DND-41 (cell line): ENCODE measurements at regions not wholly inside any gene's neighbourhood (a gene's known extent, or its start where the extent isn't known, plus 50 kb on each side); places are given as distances from the start of the nearest gene placed in this dataset.
"Not testable (repeated sequence)": the region's sequence is repeated elsewhere in the genome, so short reads cannot be mapped to it uniquely, and the experiment has no call there.

Experiments
- ATAC-seq: fragments of 200-7000 bp; cut with Tn5 transposase; 3 replicates; pipeline ENCODE4 v1.9.1; 2021; ENCODE audit warnings: low read depth; ENCODE audit not compliant: insufficient read depth
- DNase-seq: peaks from one replicate; pipeline ENCODE4 v3.0.0-alpha.2; 2020
- H2AFZ ChIP-seq: 2 replicates; pipeline ENCODE4 v1.6.0; 2012; ENCODE audit warnings: low read depth, low read length
- H3K27ac ChIP-seq: 2 replicates; pipeline ENCODE4 v1.5.1; 2012; ENCODE audit warnings: low read length, inconsistent platforms
- H3K27me3 ChIP-seq: fragments of 200-600 bp; sonication (generic); 2 replicates; pipeline ENCODE4 v1.6.0; 2012; ENCODE audit warnings: low read length, mild to moderate bottlenecking, inconsistent platforms; ENCODE audit not compliant: insufficient read depth, poor library complexity
- H3K36me3 ChIP-seq: 2 replicates; pipeline ENCODE4 v1.5.1; 2012; ENCODE audit warnings: low read length, inconsistent platforms; ENCODE audit not compliant: insufficient read depth
- H3K4me1 ChIP-seq: 2 replicates; pipeline ENCODE4 v1.5.1; 2012; ENCODE audit warnings: mild to moderate bottlenecking, low read length; ENCODE audit not compliant: insufficient read depth
- H3K4me2 ChIP-seq: 2 replicates; pipeline ENCODE4 v1.6.0; 2012; ENCODE audit warnings: mild to moderate bottlenecking, moderate library complexity, low read length, inconsistent platforms; ENCODE audit not compliant: insufficient read depth
- H3K4me3 ChIP-seq, 2 experiments: fragments of 200-600 bp in 1 of 2; shearing (Covaris generic) in 1 of 2; 2 replicates each; pipeline ENCODE4 v1.5.1; 2012 to 2016; ENCODE audit warnings: inconsistent platforms in 2 of 2, low read length in 2 of 2, mild to moderate bottlenecking in 2 of 2, low read depth in 1 of 2, moderate library complexity in 1 of 2
- H3K79me2 ChIP-seq: 2 replicates; pipeline ENCODE4 v1.6.0; 2012; ENCODE audit warnings: low read length, inconsistent platforms; ENCODE audit not compliant: insufficient read depth
- H3K9ac ChIP-seq: 2 replicates; pipeline ENCODE4 v1.6.0; 2012; ENCODE audit warnings: low read depth, mild to moderate bottlenecking, inconsistent platforms, low read length, moderate library complexity
- H3K9me3 ChIP-seq: 2 replicates; pipeline ENCODE4 v1.5.1; 2012; ENCODE audit warnings: low read length, moderate library complexity, mild to moderate bottlenecking, inconsistent platforms; ENCODE audit not compliant: insufficient read depth, severe bottlenecking
- H4K20me1 ChIP-seq: 2 replicates; pipeline ENCODE4 v1.6.0; 2012; ENCODE audit warnings: low read length; ENCODE audit not compliant: insufficient read depth
- CTCF ChIP-seq: IDR thresholded peaks from 2 replicates; pipeline ENCODE4 v1.5.1; 2012; ENCODE audit warnings: borderline replicate concordance, low read length, moderate library complexity, mild to moderate bottlenecking; ENCODE audit not compliant: poor library complexity, severe bottlenecking; ENCODE audit errors: extremely low read depth
- EZH2 ChIP-seq: IDR thresholded peaks from 3 replicates; pipeline ENCODE4 v1.6.1; 2012; ENCODE audit warnings: borderline replicate concordance, low read depth, mild to moderate bottlenecking, moderate library complexity, low read length, inconsistent platforms; ENCODE audit not compliant: severe bottlenecking

- not testable (repeated sequence) for H3K9ac ChIP-seq, H3K27ac ChIP-seq, H3K79me2 ChIP-seq, H3K4me2 ChIP-seq, H3K36me3 ChIP-seq, DNase-seq, H3K9me3 ChIP-seq, H3K4me1 ChIP-seq, H3K27me3 ChIP-seq, H3K4me3 ChIP-seq, H4K20me1 ChIP-seq, H2AFZ ChIP-seq, ATAC-seq
These were observed 70.2 kb downstream of the ZNF726 start for GRCh38 chr19:23984911-23985310.

DNA sequence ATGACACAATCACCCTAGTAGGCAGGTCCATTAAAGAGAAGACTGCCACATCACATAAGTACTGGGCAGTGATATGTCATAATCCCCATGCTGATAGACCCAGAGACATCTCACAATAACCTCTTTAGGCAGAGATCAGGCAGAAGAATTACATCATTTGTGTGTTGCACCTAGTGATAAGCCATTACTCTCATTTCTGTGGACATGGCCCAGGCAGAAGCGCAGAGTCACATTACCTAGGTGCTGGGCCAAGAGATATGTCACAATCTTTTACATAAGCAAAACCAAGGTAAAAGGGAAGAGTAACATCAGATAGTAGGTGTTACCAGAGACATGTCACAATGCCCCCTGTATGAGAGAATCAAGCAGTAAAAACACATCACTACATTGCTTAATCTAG is 71.9 kb downstream of the ZNF726 start:
- H2AFZ ChIP-seq = no peak overlapping the region
- peaks cover 9% of the 10 kb centered on the region for H3K9me3 ChIP-seq
- H4K20me1 ChIP-seq = no peaks in the 10 kb centered on the region
- H3K4me2 ChIP-seq = no peak overlapping the region
- peaks cover 9% of the 10 kb centered on the region for H3K4me1 ChIP-seq
- no peaks in the 10 kb centered on the region for H3K79me2 ChIP-seq
- DNase-seq = no peak
- H3K9ac ChIP-seq = no peak overlapping the region
- no peaks in the 10 kb centered on the region for H3K36me3 ChIP-seq
- ATAC-seq = no peak
- H3K27ac ChIP-seq = no peak overlapping the region
- H3K4me3 ChIP-seq = no peak overlapping the region
- TF ChIP-seq EZH2 (no peak), CTCF (no peak)
- no peaks in the 10 kb centered on the region for H3K27me3 ChIP-seq

DNA sequence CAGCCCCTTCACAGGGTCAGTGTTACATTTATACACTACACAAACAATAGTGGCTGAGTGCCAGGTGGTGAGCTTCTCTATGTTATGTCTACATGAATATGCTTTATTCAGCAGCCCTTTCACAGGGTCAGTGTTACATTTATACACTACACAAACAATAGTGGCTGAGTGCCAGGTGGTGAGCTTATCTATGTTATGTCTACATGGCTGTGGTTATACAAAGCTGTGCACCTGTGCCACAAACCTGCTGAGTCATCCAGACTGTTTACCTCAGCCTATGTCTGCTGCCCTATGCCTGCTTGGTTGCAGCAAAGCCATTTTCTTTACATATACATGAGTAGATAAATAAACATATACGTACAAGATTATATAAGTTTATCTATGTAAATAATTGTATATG is 76.5 kb downstream of the ZNF726 start:
- Histone ChIP-seq H4K20me1 (no peaks in the 10 kb centered on the region), H3K4me3 (no peak overlapping the region), H3K79me2 (no peaks in the 10 kb centered on the region), H3K36me3 (no peaks in the 10 kb centered on the region), H3K4me2 (no peak overlapping the region), H3K27me3 (no peaks in the 10 kb centered on the region), H3K4me1 (peaks cover 20% of the 10 kb centered on the region), H2AFZ (no peak overlapping the region), H3K27ac (no peak overlapping the region), H3K9ac (no peak overlapping the region), H3K9me3 (peaks cover 14% of the 10 kb centered on the region)
- ATAC-seq = peak; percentile 67; the same call in 2 of the 3 replicates
- DNase-seq = peak; percentile 56
- TF ChIP-seq EZH2 (no peak), CTCF (no peak)

DNA sequence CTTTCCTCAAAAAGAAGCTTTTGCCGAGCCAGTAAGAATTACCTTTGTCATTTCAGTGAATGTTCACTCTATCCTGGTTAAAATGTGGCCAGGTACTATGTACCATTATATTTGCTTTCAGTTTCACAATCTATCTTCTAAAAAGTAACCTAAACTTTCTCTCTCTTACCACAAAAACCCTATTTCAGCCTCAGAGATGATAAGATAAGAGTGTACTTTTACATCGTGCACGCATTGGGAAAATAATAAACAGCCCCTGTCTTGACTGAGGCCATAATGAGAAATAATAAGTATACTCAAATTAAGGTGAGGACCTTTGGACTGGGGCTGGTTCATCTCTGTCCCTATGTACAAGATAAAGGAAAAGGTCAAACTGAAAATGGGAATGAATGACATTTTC is 77.7 kb downstream of the ZNF726 start:
- no peaks in the 10 kb centered on the region for H3K79me2 ChIP-seq
- H3K36me3 ChIP-seq = no peaks in the 10 kb centered on the region
- no peak overlapping the region for H3K27ac ChIP-seq
- H2AFZ ChIP-seq = 0 out of 2 replicates have a peak overlapping the region, but pooled peaks have one; percentile 1
- ATAC-seq = peak; percentile 75
- no peaks in the 10 kb centered on the region for H3K27me3 ChIP-seq
- H3K4me3 ChIP-seq = no peak overlapping the region
- H3K9me3 ChIP-seq = peaks cover 18% of the 10 kb centered on the region
- no peaks in the 10 kb centered on the region for H4K20me1 ChIP-seq
- peaks cover 20% of the 10 kb centered on the region for H3K4me1 ChIP-seq
- no peak overlapping the region for H3K9ac ChIP-seq
- TF ChIP-seq CTCF (no peak), EZH2 (no peak)
- no peak for DNase-seq
- peak overlapping the region; percentile 35; the same call in 1 of the 2 replicates for H3K4me2 ChIP-seq
